Glutamatergic neuron (in vitro differentiated cells): ENCODE measurements at regions not wholly inside any gene's neighbourhood (a gene's known extent, or its start where the extent isn't known, plus 50 kb on each side); places are given as distances from the start of the nearest gene placed in this dataset.
A peak's percentile ranks its signal among the peaks of the same experiment; 100 is the strongest.

ENCODE experiments used
- DNase-seq: peaks from one replicate; pipeline ENCODE4 v3.0.0; 2022
- H3K27ac Mint-ChIP-seq: one replicate; pipeline ENCODE4 v1.8.0; 2020; ENCODE audit warnings: mild to moderate bottlenecking, mixed read lengths, inconsistent platforms; ENCODE audit not compliant: unreplicated experiment
- H3K27me3 Mint-ChIP-seq: one replicate; pipeline ENCODE4 v1.8.0; 2020; ENCODE audit warnings: mild to moderate bottlenecking, moderate library complexity, mixed read lengths, inconsistent platforms; ENCODE audit not compliant: unreplicated experiment
- H3K36me3 Mint-ChIP-seq: one replicate; pipeline ENCODE4 v1.8.0; 2020; ENCODE audit warnings: mild to moderate bottlenecking, mixed read lengths, inconsistent platforms; ENCODE audit not compliant: unreplicated experiment
- H3K4me1 Mint-ChIP-seq: one replicate; pipeline ENCODE4 v1.8.0; 2020; ENCODE audit warnings: mild to moderate bottlenecking, low read depth, mixed read lengths, inconsistent platforms; ENCODE audit not compliant: unreplicated experiment
- H3K4me3 Mint-ChIP-seq: one replicate; pipeline ENCODE4 v1.8.0; 2020; ENCODE audit warnings: mild to moderate bottlenecking, mixed read lengths, inconsistent platforms; ENCODE audit not compliant: unreplicated experiment
- H3K9me3 Mint-ChIP-seq: one replicate; pipeline ENCODE4 v1.8.0; 2020; ENCODE audit warnings: mild to moderate bottlenecking, moderate library complexity, mixed read lengths, inconsistent platforms; ENCODE audit not compliant: unreplicated experiment
- CTCF ChIP-seq: fragments of 200-600 bp; sonication (generic); IDR thresholded peaks from one replicate; pipeline ENCODE4 v1.5.0; 2021; ENCODE audit not compliant: partially characterized antibody, unreplicated experiment

GRCh38 chr9:11931751-11932150 is 761.4 kb upstream of the TYRP1 start:
- peaks cover 3% of the 10 kb centered on the region for H3K9me3 Mint-ChIP-seq
- no peaks in the 10 kb centered on the region for H3K36me3 Mint-ChIP-seq

GRCh38 chr9:11933926-11934325 is 759.3 kb upstream of the TYRP1 start:
- no peak for DNase-seq
- Mint-ChIP-seq H3K27me3 (no peaks in the 10 kb centered on the region), H3K27ac (peak overlapping the region; percentile 13), H3K9me3 (no peaks in the 10 kb centered on the region), H3K4me3 (no peak overlapping the region), H3K4me1 (no peaks in the 10 kb centered on the region), H3K36me3 (no peaks in the 10 kb centered on the region)
- TF ChIP-seq CTCF = no peak

More at GRCh38 chr9:11931751-11932150, 761.4 kb upstream of the TYRP1 start:
- Mint-ChIP-seq H3K27ac (no peak overlapping the region), H3K4me1 (no peaks in the 10 kb centered on the region), H3K27me3 (no peaks in the 10 kb centered on the region), H3K4me3 (no peak overlapping the region)
- no peak for DNase-seq
- TF ChIP-seq CTCF = no peak

GRCh38 chr9:11946531-11946930 is 746.7 kb upstream of the TYRP1 start:
- no peaks in the 10 kb centered on the region for H3K4me1 Mint-ChIP-seq
- no peaks in the 10 kb centered on the region for H3K27me3 Mint-ChIP-seq

GRCh38 chr9:11962327-11962726 is 730.9 kb upstream of the TYRP1 start:
- H3K4me3 Mint-ChIP-seq = no peak overlapping the region
- no peaks in the 10 kb centered on the region for H3K9me3 Mint-ChIP-seq

More at GRCh38 chr9:11946531-11946930, 746.7 kb upstream of the TYRP1 start:
- Mint-ChIP-seq H3K9me3 (no peaks in the 10 kb centered on the region), H3K36me3 (no peaks in the 10 kb centered on the region), H3K4me3 (no peak overlapping the region), H3K27ac (no peak overlapping the region)
- TF ChIP-seq CTCF = no peak
- no peak for DNase-seq

GRCh38 chr9:11966786-11967185 is 726.4 kb upstream of the TYRP1 start:
- no peak for TF ChIP-seq CTCF
- no peak overlapping the region for H3K27ac Mint-ChIP-seq
- H3K36me3 Mint-ChIP-seq = no peaks in the 10 kb centered on the region
- no peaks in the 10 kb centered on the region for H3K9me3 Mint-ChIP-seq
- H3K4me3 Mint-ChIP-seq = no peak overlapping the region
- no peaks in the 10 kb centered on the region for H3K4me1 Mint-ChIP-seq
- no peaks in the 10 kb centered on the region for H3K27me3 Mint-ChIP-seq
- DNase-seq = no peak

More at GRCh38 chr9:11962327-11962726, 730.9 kb upstream of the TYRP1 start:
- H3K27ac Mint-ChIP-seq = no peak overlapping the region
- DNase-seq = no peak
- no peaks in the 10 kb centered on the region for H3K4me1 Mint-ChIP-seq
- no peaks in the 10 kb centered on the region for H3K36me3 Mint-ChIP-seq
- no peak for TF ChIP-seq CTCF
- H3K27me3 Mint-ChIP-seq = no peaks in the 10 kb centered on the region
